Stimulated activated CD4-positive, alpha-beta T cell treated with anti-CD3 and anti-CD28 coated beads, Interleukin-4, amount 100 ng/mL, for 48 hours (primary cell): ENCODE measurements at regions not wholly inside any gene's neighbourhood (a gene's known extent, or its start where the extent isn't known, plus 50 kb on each side); places are given as distances from the start of the nearest gene placed in this dataset.
"Not testable (repeated sequence)": the region's sequence is repeated elsewhere in the genome, so short reads cannot be mapped to it uniquely, and the experiment has no call there.

Source experiments
- DNase-seq, 2 donors: peaks; one replicate each; pipeline ENCODE4 v3.0.0-alpha.2; 2020; ENCODE audit warnings: low read depth in 2 of 2

- no peak for DNase-seq
Observed at GRCh38 chr9:22170556-22170955, 161.5 kb upstream of the CDKN2B start.

GRCh38 chr9:22170990-22171670 lies 162.0 kb upstream of the CDKN2B start:
- no peak for DNase-seq

- no peak for DNase-seq
Observed at GRCh38 chr9:22171691-22172090, 162.6 kb upstream of the CDKN2B start.

GRCh38 chr9:22173908-22174307 lies 164.8 kb upstream of the CDKN2B start:
- DNase-seq: no peak

- no peak for DNase-seq
Observed at GRCh38 chr9:22175972-22176545, 167.0 kb upstream of the CDKN2B start.

GRCh38 chr9:22181021-22181420 lies 171.9 kb upstream of the CDKN2B start:
- DNase-seq: not testable (repeated sequence)

- no peak for DNase-seq
Observed at GRCh38 chr9:22189471-22189870, 180.4 kb upstream of the CDKN2B start.

- DNase-seq: not testable (repeated sequence)
Observed at GRCh38 chr9:22197000-22197399, 187.9 kb upstream of the CDKN2B start.

- DNase-seq: no peak
Observed at GRCh38 chr9:22198681-22199080, 189.6 kb upstream of the CDKN2B start.

GRCh38 chr9:22201256-22201655 lies 192.2 kb upstream of the CDKN2B start:
- no peak for DNase-seq

GRCh38 chr9:22203371-22204138 lies 194.4 kb upstream of the CDKN2B start:
- DNase-seq: no peak

GRCh38 chr9:22204240-22204639 lies 195.1 kb upstream of the CDKN2B start:
- DNase-seq: no peak

GRCh38 chr9:22206833-22207232 lies 197.7 kb upstream of the CDKN2B start:
- no peak for DNase-seq

- DNase-seq: peak in 1 of 2 donors; percentile 7
Observed at GRCh38 chr9:22208846-22209585, 199.9 kb upstream of the CDKN2B start.

GRCh38 chr9:22210262-22210661 lies 201.2 kb upstream of the CDKN2B start:
- no peak for DNase-seq

GRCh38 chr9:22210936-22211335 lies 201.8 kb upstream of the CDKN2B start:
- DNase-seq: no peak

GRCh38 chr9:22211588-22212360 lies 202.7 kb upstream of the CDKN2B start:
- DNase-seq: no peak

- DNase-seq: no peak
Observed at GRCh38 chr9:22214021-22214420, 204.9 kb upstream of the CDKN2B start.

- DNase-seq: no peak
Observed at GRCh38 chr9:22214497-22215031, 205.5 kb upstream of the CDKN2B start.

- DNase-seq: no peak
Observed at GRCh38 chr9:22215521-22215920, 206.4 kb upstream of the CDKN2B start.

GRCh38 chr9:22216730-22217172 lies 207.6 kb upstream of the CDKN2B start:
- DNase-seq: no peak
